NCI-H2081 (cell line): ENCODE measurements at regions not wholly inside any gene's neighbourhood (a gene's known extent, or its start where the extent isn't known, plus 50 kb on each side); places are given as distances from the start of the nearest gene placed in this dataset.
"Not testable (repeated sequence)": the region's sequence is repeated elsewhere in the genome, so short reads cannot be mapped to it uniquely, and the experiment has no call there.

Experiments
- DNase-seq, 2 experiments: peaks; one replicate each; lab custom pipeline; 2025; lab: John Stamatoyannopoulos, UW

DNA sequence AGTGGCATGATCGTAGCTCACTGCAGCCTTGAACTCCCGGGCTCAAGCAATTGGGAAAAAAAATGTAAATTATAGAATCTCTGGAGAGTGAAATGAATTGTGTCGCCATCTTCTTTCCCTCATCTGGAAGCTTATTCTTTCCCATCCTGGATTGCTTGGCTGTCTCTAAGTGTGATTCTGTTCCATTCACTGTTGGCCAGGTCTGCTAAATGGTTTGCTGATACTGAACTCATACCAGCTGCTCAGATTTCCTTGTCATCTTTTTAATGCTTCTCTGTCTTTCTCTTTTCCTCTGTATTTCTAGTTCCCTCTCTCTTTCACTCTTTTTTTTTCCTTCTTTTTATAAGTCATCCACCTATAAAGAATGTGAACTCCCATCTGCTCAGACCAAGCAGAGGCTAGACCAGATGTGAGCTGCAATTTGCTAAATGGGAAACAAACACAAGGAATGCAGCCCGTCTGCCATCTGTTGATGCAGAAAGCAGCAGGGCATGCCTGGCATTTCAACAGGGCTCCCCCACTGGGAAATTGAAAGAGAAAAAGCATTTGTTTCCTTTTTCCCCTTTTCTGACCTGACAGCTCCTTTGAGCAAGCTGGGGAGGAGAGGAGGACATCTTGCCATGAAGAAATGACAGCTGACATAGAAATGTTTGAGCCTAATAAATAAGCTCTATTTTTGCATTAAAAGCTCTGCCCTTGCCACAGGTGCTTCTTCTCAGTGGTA, 1823.6 kb upstream of the FLRT2 start:
- DNase-seq = peak in 1 of 2 experiments; percentile 20

DNA sequence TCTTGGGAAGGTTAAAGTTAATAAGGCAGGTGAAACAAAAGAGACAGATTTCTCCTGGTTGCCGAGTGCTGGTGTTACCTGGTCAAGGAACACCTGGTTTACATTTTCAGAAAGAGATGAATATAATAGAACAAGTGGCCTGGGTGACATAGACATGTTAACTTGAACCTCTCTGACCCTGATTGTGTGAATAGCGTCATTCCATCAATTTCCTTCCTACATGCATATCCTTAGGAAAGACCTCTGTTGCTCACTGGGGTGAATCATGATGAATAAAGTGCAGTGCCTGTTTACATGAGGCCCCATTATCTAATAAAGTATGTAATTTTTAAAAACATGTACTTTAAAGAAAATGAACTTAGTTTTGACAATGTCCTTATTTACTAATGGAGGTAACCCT, 1822.9 kb upstream of the FLRT2 start:
- DNase-seq = no peak

DNA sequence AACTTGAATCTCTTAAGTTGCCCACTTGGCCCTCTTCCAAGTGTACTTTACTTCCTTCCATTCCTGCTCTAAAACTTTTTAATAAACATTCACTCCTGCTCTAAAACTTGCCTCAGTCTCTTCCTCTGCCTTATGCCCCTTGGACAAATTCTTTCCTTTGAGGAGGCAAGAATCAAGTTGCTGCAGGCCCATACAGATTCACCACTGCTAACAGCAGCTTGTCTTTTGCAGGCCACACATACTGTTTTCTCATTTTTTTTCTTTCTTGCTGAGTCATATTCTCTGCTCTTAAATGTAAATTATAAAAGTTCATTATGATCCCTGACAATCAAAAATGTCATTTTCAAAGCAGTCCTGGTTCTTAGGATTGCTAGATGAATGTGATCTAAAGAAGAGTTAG, 1820.8 kb upstream of the FLRT2 start:
- DNase-seq = no peak

DNA sequence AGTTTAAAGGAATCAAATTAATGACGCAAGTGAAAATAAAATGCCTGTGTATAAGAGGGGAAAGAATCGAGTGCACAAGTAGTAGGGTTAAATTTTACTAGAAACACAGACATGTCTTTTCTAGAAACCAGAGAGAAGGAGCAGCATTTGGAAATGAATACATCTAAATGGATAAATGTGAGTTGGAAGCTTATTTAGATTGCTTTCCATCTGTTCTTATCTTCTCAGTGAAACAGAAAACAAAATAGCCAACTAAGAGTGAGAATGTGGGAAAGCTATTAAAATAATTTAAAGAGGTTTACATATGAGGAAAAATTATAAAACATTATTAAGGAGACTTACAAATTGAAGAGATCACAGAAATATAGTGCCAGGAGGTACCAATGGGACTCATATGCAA, 1818.9 kb upstream of the FLRT2 start:
- DNase-seq = no peak

DNA sequence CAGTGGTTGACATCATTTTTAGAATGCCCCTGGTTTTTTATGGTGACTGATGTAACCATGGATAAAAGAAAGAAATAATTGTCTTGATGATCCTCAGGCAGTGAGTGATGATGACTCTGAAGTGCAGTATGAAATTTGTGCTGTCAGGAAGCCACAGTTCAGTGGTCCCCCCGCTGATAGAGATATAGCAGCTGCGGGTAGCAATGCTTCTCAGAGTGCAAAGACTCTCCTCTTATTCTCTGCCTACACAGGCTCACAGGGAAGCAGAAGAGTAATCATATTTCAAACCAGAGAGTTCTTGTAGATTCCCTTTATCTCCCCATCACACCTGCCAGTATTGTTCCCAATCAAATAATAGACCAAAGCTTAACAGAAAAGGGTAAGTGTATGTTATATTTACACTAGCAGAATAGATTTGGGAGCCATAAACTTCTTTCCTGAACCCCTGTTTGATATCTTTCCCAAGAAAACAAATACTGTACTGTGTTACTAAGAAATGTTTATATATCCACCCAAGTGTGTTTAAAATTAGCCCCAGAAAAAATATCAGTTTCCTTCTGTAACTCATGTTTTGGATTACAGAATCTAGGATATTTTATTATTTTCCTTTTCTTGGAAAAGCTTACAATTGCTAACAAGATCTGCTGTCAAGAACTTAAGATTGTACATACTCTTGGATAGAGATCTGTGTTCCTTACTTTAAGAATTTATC, 1817.4 kb upstream of the FLRT2 start:
- DNase-seq = no peak

DNA sequence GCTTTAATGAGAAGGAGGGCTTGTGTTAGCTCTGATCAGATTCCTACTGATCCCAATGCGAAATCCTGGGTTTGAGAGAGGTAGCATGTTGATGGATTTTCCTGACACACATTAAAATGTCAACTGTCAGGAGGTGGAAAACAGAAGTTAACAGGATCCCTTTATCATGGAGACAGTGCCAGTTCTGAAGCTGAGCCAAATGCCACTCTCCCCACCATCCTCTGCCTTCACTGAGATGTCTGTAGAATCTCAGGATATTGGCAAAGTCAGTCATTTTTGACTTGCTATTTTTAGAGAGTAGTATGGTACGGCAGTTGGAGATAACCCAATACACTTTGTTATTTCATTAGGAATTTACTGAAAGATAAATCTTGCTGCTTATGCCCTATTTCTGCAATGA, 1816.2 kb upstream of the FLRT2 start:
- no peak for DNase-seq

DNA sequence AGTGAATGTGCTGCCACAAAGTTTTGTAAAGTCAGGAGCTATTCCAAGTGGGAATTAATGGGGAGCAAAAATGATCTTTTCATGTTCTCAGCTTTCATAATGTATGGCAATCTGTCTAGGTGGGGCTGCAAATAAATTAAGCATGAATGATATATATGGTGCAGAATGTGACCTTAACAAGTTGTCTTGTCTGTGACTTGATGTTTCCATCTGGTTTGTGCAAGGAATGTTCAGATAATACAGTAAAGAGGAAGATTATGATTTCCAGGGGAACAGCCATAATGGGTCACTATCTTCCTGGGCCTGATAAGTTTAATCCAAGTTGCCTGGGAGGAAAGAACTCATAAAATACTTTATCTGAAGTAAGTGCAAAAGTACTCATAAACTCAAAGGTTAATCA, 1815.8 kb upstream of the FLRT2 start:
- DNase-seq = no peak

DNA sequence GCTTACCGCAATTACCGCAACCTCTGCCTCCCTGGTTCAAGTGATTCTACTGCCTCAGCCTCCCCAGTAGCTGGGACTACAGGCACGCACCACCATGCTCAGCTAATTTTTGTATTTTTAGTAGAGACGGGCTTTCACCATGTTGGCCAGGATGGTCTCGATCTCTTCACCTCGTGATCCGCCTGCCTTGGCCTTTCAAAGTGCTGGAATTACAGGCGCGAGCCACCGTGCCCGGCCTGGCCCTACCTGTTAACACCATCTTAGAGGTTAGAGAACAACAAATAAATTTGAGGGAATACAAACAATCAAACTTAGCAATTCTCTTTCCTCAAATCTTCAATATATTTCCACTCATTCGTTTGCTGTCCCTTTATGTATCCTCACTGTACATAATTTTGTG, 1810.5 kb upstream of the FLRT2 start:
- DNase-seq = not testable (repeated sequence)

DNA sequence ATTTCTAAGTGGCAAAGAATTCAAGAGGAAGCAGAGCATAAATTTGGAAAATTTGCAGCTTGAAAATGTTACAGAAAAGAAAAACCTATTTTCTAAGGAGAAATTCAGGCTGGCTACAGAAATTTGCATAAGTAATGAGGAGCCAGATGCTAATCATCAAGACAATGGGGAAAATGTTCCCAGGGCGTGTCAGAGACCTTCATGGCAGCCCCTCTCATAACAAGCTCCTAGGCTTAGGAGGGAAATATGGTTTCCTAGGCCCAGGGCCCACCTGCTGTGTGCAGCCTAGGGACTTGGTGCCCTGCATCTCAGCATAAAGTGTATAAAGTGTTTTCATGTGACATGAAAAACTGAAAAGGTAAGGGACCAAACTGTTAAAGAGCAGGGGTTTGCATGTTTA, 1796.3 kb upstream of the FLRT2 start:
- DNase-seq = no peak

DNA sequence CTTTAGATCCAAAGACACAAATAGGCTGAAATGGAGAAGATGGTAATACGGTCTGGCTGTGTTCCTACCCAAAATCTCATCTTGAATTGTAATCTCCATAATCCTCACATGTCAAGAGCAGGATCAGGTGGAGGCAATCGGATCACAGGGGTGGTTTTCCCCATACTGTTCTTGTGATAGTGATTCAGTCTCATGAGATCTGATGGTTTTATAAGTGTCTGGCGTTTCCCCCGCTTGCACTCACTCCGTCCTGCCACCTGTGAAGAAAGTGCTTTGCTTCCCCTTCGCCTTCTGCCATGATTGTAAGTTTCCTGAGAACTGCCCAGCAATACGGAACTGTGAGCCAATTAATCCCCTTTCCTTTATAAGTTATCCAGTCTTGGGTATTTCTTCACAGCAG, 1795.5 kb upstream of the FLRT2 start:
- no peak for DNase-seq

DNA sequence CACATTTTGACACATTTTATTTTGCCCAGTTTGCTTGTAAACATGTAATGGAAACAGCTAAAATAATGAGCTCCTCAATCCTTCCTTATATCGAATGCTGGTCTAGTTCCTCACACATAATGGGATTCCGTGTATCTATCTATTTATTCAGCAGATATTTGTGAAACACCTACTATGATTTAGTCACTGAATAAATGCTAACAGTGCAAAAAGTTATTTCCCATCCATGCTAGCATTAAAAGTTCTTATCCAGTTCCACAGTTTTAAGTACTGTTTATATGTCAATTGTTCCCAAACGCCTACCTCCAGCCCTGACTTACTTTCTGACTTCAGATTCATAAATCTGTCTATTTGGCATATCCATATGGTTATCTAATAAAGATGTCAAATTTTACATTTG, 1788.7 kb upstream of the FLRT2 start:
- no peak for DNase-seq

DNA sequence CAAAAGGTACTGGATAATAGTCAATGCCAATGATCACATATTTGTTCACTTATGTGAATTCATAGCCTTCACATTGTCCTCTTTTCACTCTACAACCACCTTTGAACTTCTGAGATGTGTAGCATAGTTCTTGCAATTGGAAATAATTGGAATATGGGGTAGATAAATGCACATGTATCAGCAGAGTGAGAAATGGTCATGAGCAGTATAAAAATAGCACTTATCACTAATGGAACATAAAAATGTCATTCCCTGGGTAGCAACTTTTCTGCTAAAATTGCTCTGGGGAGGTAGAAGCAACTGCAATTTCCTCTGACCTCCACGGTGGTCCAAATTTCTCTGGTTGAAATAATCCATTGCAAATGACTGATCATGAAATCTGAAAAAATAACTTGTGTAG, 1785.7 kb upstream of the FLRT2 start:
- no peak for DNase-seq

DNA sequence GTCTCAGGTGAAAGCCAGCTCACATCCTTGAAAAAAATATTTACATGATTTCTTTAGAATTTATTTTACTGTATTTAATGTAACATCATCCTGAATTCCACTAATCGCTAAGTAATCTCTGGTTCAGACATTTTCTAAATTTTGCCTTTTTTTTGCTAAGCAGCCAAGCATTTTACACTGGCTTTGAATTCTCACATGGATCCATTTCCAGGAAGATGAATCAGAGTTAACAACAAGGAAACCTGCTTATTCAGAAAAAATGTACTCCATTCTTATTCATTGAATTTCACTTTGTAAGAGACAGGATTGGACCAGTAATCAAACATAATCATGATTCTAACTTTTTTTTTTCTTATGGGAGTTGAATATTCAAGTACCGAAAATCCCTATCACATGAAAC, 1785.1 kb upstream of the FLRT2 start:
- no peak for DNase-seq

DNA sequence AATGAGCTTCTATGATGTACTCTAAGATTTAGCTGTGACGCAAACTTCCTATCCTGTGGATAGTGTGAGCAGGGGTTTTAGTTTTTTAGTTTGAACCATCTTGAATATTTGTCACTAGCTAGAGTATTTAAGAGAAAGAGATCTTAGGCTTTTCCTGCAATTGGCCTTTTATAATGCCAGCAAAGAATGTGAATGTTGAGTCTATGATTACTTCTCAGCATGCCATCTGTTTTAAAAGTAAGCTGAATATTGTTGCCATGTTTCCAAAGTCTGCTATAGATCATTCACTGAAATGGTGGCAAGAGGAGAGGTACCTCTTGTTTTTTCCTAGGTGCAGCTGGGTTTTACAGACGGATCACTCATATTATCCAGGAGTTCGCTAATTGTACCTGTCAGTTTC, 1783.6 kb upstream of the FLRT2 start:
- DNase-seq = peak in 1 of 2 experiments; percentile 13

DNA sequence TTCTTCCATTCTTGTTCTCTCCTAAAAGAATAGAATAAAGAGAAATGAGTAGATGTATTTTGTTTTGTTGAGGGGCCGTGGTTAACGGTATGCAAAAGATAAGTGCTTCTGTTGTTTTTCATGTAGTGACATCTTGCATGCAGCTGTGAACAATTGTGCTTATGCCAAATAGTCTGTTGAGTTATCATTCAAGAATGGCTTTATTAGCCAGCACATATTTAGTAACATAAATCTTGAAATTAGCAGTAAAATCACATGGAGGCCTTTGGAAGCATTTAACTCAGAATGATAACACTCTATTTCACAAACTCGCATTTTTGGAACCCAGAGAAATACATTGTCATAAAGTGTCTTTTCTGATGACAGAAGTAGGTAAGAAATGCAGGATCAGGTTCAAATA, 1772.0 kb upstream of the FLRT2 start:
- no peak for DNase-seq

DNA sequence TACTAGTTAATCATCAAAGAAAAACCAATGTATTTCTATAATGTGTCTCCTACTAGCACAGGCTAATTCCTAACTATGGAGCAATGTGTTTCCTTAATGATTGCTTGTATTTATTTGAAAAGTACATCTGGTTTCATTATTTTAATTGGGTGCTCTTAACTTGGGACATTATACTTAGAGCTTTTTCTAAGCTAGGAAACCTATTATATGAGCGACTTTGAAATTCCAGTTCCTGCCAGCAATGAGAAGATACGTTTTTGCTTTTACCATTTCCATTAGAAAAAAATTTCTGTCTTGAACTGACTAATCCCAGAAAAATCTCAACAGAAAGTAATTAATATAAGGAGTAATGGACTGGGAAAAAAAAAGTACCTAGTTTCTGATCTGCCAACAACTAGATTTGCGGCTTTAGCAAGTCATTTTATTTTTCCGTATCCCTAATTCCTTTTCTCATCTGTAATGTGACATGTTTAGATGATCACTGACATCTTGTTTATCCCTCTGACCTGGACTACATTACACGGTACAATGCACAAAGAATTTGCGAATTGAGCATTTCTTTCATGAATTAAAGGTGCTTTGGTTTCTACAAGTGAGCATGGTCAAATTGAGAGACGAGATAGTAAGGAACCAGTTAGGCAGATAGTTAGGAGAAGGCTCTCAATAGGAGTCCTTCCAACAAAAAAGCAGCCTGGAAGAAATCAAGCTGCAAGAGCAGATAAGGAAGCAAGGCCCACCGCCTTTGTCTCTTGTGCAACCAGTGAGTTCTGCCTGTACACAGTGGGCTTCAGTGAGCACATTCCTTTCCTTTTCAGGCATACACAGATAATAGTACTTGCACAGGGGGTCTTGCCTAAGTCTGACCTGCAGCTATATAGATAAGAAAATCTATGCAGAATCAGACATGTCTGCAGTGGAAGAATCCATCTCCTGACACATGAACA, 1765.0 kb upstream of the FLRT2 start:
- DNase-seq = no peak

DNA sequence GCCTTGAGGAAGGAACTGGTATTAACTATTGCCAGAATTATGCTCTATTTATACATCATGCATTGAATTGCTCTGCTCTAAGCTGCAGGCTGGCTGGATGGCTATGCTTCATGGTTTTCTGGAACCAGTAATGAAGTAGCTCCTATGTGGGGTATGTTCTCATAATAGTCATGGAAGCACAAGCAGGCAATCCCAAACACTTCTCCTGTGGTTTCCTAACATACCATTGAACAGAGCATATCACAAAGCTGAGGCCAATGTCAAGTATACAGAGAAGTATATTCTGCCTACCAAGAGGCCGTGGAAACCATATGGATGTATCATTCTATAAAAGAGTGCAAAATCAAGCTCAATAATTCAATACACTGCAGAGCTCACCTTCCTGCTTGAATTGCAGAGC, 1752.4 kb upstream of the FLRT2 start:
- DNase-seq = no peak

DNA sequence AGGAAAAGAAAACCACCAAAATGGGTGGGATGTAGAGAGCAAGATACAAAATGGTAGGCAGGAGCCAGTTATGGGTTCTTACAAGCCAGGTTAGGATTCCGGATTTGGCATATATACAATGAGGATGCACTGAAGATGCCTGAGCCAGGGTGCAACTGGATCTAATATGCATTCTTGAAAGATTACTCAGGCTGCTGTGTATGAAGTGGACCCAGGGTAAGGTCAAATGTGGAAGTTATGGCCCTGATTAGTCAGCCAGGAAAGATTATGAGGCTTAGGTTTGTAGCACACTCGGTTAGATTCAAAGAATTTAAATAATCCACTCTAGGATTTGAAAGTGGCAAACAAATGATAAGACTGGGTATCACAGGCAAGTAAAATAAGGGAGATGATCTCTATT, 1750.7 kb upstream of the FLRT2 start:
- DNase-seq = no peak

DNA sequence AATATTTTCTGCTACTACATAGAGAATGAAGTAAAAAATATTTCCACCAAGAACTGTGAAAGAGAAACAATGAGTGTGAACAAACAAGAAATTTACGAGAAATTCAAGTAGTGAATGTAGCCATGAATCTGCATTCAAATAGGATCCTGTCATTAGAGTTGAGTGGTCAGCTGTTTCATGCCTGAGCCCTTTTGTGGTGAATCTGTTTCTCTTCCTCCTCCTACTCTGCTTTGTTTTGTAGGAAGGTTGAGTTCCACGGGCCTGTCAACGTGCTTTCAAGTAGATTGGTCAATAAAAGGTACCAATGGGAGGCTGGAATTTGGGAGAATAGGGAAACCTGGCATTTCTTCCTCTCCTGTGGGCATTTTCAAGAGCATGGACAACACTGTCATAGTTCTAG, 1749.6 kb upstream of the FLRT2 start:
- DNase-seq = no peak

DNA sequence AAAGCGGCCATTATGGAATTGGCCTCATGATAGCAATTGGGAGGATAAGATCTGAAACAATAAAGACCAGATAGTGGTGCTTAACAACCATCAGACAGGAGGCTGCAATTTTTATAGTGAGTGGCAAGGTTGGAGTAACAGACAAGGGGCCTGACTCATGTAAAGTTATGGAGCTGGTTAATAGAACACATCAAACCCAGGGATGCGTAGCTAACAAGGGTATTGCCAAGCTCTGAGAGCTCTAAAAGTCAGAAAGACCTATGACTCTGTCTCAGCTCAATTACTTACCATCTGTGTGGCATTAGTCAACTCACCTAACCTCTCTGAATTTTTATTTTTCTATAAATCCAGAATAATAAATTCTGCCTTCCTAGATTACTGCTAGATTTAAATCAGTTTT, 1731.5 kb upstream of the FLRT2 start:
- DNase-seq = no peak

DNA sequence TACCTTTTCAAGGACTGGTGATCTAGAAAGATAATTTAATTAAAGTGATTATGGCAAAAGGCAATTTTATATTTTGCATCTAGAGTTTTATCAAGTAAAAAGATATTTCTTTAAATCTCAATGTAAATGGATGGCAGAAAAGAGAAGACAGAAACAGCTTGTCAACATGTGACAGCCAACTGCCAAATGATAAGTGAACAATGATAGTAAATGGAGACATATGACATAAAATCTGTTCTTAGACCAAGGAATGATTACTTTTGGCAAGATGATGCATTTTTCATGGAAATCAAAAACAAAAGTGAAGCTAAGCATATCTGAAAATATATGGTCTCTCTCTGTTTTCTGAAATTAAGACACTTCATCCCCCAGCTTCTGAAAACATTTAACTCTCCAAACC, 1730.7 kb upstream of the FLRT2 start:
- no peak for DNase-seq

DNA sequence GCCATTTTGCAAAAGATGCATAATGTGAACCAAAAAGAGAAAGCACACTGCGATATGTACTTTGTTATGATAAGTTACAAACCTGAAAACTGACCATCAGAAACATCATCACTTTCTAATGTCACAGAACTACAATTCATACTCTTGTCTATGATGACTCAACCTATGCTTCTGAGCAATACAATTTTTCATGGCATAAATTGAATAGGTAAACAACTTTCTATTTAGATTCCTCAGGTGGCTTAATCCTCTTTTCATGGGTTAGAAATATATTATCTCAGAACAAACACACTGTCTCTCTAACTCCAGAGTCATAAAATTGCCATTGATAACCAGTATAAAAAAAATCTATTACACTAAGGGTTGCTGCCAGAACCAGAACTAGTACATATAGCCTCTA, 1715.0 kb upstream of the FLRT2 start:
- no peak for DNase-seq

DNA sequence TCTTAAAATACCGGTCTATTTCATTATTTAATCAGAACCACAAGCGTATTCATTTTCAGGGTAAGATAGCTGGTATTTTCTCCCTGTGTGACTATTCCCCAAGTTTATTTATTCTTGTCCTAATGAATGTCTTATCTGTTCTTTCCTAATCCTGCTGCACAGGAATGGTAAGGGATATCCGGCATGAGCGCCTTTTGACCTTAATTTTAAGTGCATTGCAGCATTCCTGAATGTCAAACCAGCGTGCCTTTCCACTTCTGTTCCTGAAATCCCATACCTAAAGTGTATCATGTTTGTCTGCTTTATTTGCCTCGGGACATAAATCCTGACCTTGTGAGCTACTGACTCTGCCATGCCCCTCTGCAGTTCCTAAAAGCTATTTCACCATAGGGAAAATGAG, 1713.2 kb upstream of the FLRT2 start:
- DNase-seq = no peak
